CD14-positive monocyte (primary cell): ENCODE measurements at regions not wholly inside any gene's neighbourhood (a gene's known extent, or its start where the extent isn't known, plus 50 kb on each side); places are given as distances from the start of the nearest gene placed in this dataset.

Experiments used
- DNase-seq, 3 donors: peaks; one replicate each; pipeline ENCODE4 v3.0.0-alpha.2; 2011 to 2022
- H2AFZ ChIP-seq: 2 replicates; pipeline ENCODE4 v1.6.0; 2012; ENCODE audit warnings: mild to moderate bottlenecking, low read depth, low read length, inconsistent platforms; ENCODE audit not compliant: insufficient read depth, poor library complexity, severe bottlenecking
- H3K27ac ChIP-seq, 2 donors: 1 replicate in 1 of 2; 2 replicates in 1 of 2; pipeline ENCODE4 v1.5.1; 2012 to 2013; ENCODE audit warnings: low read length in 2 of 2, control low read depth in 1 of 2, inconsistent platforms in 1 of 2, low read depth in 1 of 2, mild to moderate bottlenecking in 1 of 2
- H3K27me3 ChIP-seq, 2 donors: one replicate each; pipeline versions ENCODE4 v1.6.0 to v1.6.1; 2011 to 2013; ENCODE audit warnings: low read length in 2 of 2; ENCODE audit not compliant: control insufficient read depth in 2 of 2, insufficient read depth in 2 of 2
- H3K36me3 ChIP-seq, 2 donors: replicated peaks in 1 of 2; 1 replicate in 1 of 2; 2 replicates in 1 of 2; pipeline versions ENCODE4 v1.5.1 to v1.6.1; 2012 to 2013; ENCODE audit warnings: low read length in 2 of 2, control low read depth in 1 of 2, inconsistent platforms in 1 of 2, mild to moderate bottlenecking in 1 of 2; ENCODE audit not compliant: insufficient read depth in 2 of 2, control insufficient read depth in 1 of 2
- H3K4me1 ChIP-seq, 2 donors: 1 replicate in 1 of 2; 2 replicates in 1 of 2; pipeline versions ENCODE4 v1.5.1 to v1.6.1; 2012 to 2013; ENCODE audit warnings: low read length in 2 of 2, control low read depth in 1 of 2, inconsistent platforms in 1 of 2, mild to moderate bottlenecking in 1 of 2, moderate library complexity in 1 of 2; ENCODE audit not compliant: insufficient read depth in 2 of 2, control insufficient read depth in 1 of 2
- H3K4me2 ChIP-seq: replicated peaks from 2 replicates; pipeline ENCODE3; 2012; ENCODE audit warnings: low read length, moderate library complexity, mild to moderate bottlenecking; ENCODE audit not compliant: poor library complexity, severe bottlenecking; ENCODE audit errors: extremely low read depth
- H3K4me3 ChIP-seq, 3 experiments: fragments of 200-600 bp in 1 of 3; sonication (generic) in 1 of 3; replicated peaks in 1 of 3; 1 replicate in 2 of 3; 2 replicates in 1 of 3; pipeline ENCODE4 v1.5.1; 2011 to 2013; ENCODE audit warnings: low read length in 3 of 3, mild to moderate bottlenecking in 3 of 3, control low read depth in 2 of 3, low read depth in 2 of 3, inconsistent platforms in 1 of 3, moderate library complexity in 1 of 3
- H3K79me2 ChIP-seq: 2 replicates; pipeline ENCODE4 v1.6.0; 2012; ENCODE audit warnings: mild to moderate bottlenecking, control low read depth, inconsistent platforms, low read length, moderate library complexity; ENCODE audit not compliant: insufficient read depth
- H3K9ac ChIP-seq: 2 replicates; pipeline ENCODE4 v1.6.0; 2017; ENCODE audit warnings: low read length, mild to moderate bottlenecking; ENCODE audit not compliant: insufficient read depth, poor library complexity, severe bottlenecking
- H3K9me3 ChIP-seq, 2 donors: replicated peaks in 1 of 2; 1 replicate in 1 of 2; 2 replicates in 1 of 2; pipeline versions ENCODE4 v1.5.1 to v1.6.1; 2012 to 2013; ENCODE audit warnings: low read length in 2 of 2, control low read depth in 1 of 2; ENCODE audit not compliant: control insufficient read depth in 1 of 2, insufficient read depth in 1 of 2
- H4K20me1 ChIP-seq: 2 replicates; pipeline ENCODE4 v1.6.0; 2012; ENCODE audit warnings: mild to moderate bottlenecking, low read length, control low read depth, moderate library complexity; ENCODE audit not compliant: insufficient read depth
- H3K27ac Mint-ChIP-seq, 7 donors: one replicate each; pipeline ENCODE4 v1.8.0; 2020; ENCODE audit warnings: mild to moderate bottlenecking in 7 of 7, mixed read lengths in 7 of 7, moderate library complexity in 6 of 7, inconsistent platforms in 2 of 7
- H3K27me3 Mint-ChIP-seq, 3 donors: one replicate each; pipeline ENCODE4 v1.8.0; 2021 to 2022; ENCODE audit warnings: low read depth in 3 of 3, mild to moderate bottlenecking in 3 of 3, mixed read lengths in 3 of 3, moderate library complexity in 3 of 3, inconsistent platforms in 1 of 3
- H3K36me3 Mint-ChIP-seq, 2 donors: one replicate each; pipeline ENCODE4 v1.8.0; 2020; ENCODE audit warnings: mixed read lengths in 2 of 2, inconsistent platforms in 1 of 2, mild to moderate bottlenecking in 1 of 2
- H3K4me1 Mint-ChIP-seq: one replicate; pipeline ENCODE4 v1.8.0; 2020; ENCODE audit warnings: mild to moderate bottlenecking, mixed read lengths
- H3K4me3 Mint-ChIP-seq, 2 donors: one replicate each; pipeline ENCODE4 v1.8.0; 2020; ENCODE audit warnings: mild to moderate bottlenecking in 2 of 2, mixed read lengths in 2 of 2, moderate library complexity in 1 of 2
- H3K9me3 Mint-ChIP-seq, 7 donors: one replicate each; pipeline ENCODE4 v1.8.0; 2020 to 2022; ENCODE audit warnings: mixed read lengths in 7 of 7, mild to moderate bottlenecking in 6 of 7, moderate library complexity in 6 of 7, inconsistent platforms in 2 of 7
- whole genome bisulfite sequencing: methylation state at CpG from one replicate; pipeline ENCODE4 v1.1.5; 2013; ENCODE audit warnings: missing lambda C conversion rate; ENCODE audit not compliant: insufficient coverage; 5-methylcytosine and 5-hydroxymethylcytosine counted together
- intact Hi-C, 2 donors: fragments of 100-400 bp; cut with micrococcal nuclease; formaldehyde crosslinking; loops; one replicate each; pipeline versions ENCODE4 v1.15.0 to v1.15.1; 2023
- TF ChIP-seq, protein P1 (sequence below): fragments of 200-600 bp; IDR thresholded peaks from one replicate; pipeline ENCODE4 v1.8.0; 2022; ENCODE audit warnings: antibody characterized with exemption, mild to moderate bottlenecking

DNA sequence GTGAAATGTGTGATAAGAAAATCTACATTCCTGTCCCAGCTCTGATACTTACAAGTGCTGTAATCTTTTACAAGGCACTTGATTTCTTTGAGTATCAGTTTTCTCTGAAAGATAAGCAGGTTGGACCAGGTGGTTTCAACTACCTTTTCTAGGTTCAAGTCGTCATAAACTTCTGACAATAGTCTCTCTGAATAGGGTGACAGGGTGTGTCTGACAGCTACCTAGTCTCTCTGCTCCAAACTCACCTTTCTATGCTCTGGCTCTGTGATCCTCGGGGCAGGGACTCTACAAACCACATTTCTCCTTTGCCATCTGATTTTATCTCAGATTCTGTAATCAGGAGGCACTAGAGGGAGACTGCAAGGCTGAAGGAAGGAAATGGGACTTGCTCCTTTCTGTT, 137.7 kb upstream of the SYT1 start:
- Histone ChIP-seq H3K4me1 (no peaks in the 10 kb centered on the region), H3K4me2 (no peak overlapping the region), H4K20me1 (no peaks in the 10 kb centered on the region), H3K79me2 (no peaks in the 10 kb centered on the region), H3K9me3 (no peaks in the 10 kb centered on the region), H3K27ac (no peak overlapping the region), H3K9ac (no peak overlapping the region), H3K36me3 (no peaks in the 10 kb centered on the region), H3K4me3 (no peak overlapping the region), H3K27me3 (no peaks in the 10 kb centered on the region), H2AFZ (no peak overlapping the region)
- H3K9me3 Mint-ChIP-seq, result peaks cover 0 to 8% (median 0%) of the 10 kb centered on the region in 7 donors
- H3K4me1 Mint-ChIP-seq, result no peaks in the 10 kb centered on the region
- no peak overlapping the region for H3K27ac Mint-ChIP-seq
- no peaks in the 10 kb centered on the region for H3K36me3 Mint-ChIP-seq
- DNase-seq, result no peak
- no CpG with 5 or more reads among the region's 2 CpGs for WGBS
- H3K27me3 Mint-ChIP-seq, result no peaks in the 10 kb centered on the region
- intact Hi-C loops, result no loop called here
- no peak overlapping the region for H3K4me3 Mint-ChIP-seq
- TF ChIP-seq, protein P1, sequence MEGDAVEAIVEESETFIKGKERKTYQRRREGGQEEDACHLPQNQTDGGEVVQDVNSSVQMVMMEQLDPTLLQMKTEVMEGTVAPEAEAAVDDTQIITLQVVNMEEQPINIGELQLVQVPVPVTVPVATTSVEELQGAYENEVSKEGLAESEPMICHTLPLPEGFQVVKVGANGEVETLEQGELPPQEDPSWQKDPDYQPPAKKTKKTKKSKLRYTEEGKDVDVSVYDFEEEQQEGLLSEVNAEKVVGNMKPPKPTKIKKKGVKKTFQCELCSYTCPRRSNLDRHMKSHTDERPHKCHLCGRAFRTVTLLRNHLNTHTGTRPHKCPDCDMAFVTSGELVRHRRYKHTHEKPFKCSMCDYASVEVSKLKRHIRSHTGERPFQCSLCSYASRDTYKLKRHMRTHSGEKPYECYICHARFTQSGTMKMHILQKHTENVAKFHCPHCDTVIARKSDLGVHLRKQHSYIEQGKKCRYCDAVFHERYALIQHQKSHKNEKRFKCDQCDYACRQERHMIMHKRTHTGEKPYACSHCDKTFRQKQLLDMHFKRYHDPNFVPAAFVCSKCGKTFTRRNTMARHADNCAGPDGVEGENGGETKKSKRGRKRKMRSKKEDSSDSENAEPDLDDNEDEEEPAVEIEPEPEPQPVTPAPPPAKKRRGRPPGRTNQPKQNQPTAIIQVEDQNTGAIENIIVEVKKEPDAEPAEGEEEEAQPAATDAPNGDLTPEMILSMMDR, result no peak

DNA sequence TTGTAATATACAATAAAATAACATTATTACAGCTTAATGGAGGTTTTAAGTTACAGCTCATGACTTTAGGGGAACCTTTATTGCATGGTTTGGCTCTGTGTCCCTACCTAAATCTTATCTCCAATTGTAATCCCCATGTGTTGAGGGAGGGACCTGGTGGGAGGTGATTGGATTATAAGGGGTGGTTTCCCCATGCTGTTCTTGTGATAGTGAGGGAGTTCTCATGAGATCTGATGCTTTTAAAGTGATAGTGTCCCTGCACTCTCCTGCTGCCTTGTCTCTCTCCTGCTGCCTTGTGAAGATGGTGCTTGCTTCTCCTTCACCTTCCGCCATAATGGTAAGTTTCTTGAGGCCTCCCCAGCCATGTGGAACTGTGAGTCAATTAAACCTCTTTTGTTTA, 132.1 kb upstream of the SYT1 start:
- H3K9ac ChIP-seq, result no peak overlapping the region
- no peak overlapping the region for H3K4me3 Mint-ChIP-seq
- H3K4me2 ChIP-seq, result no peak overlapping the region
- H3K4me3 ChIP-seq, result no peak overlapping the region
- no peaks in the 10 kb centered on the region for H3K79me2 ChIP-seq
- peaks cover 0 to 14% (median 1%) of the 10 kb centered on the region in 7 donors for H3K9me3 Mint-ChIP-seq
- H3K9me3 ChIP-seq, result no peaks in the 10 kb centered on the region
- no CpG with 5 or more reads among the region's 1 CpG for WGBS
- no peaks in the 10 kb centered on the region for H3K27me3 ChIP-seq
- no peaks in the 10 kb centered on the region for H3K36me3 Mint-ChIP-seq
- intact Hi-C loops, result no loop called here
- TF ChIP-seq, protein P1, result no peak
- H3K36me3 ChIP-seq, result no peaks in the 10 kb centered on the region
- H3K4me1 Mint-ChIP-seq, result no peaks in the 10 kb centered on the region
- no peak overlapping the region for H3K27ac Mint-ChIP-seq
- H3K27me3 Mint-ChIP-seq, result peaks cover 0 to 2% (median 0%) of the 10 kb centered on the region in 3 donors
- no peaks in the 10 kb centered on the region for H3K4me1 ChIP-seq
- no peaks in the 10 kb centered on the region for H4K20me1 ChIP-seq
- H3K27ac ChIP-seq, result no peak overlapping the region
- H2AFZ ChIP-seq, result no peak overlapping the region
- no peak for DNase-seq
